ENCODE measurements at regions not wholly inside any gene's neighbourhood (a gene's known extent, or its start where the extent isn't known, plus 50 kb on each side); places are given as distances from the start of the nearest gene placed in this dataset.

DNA sequence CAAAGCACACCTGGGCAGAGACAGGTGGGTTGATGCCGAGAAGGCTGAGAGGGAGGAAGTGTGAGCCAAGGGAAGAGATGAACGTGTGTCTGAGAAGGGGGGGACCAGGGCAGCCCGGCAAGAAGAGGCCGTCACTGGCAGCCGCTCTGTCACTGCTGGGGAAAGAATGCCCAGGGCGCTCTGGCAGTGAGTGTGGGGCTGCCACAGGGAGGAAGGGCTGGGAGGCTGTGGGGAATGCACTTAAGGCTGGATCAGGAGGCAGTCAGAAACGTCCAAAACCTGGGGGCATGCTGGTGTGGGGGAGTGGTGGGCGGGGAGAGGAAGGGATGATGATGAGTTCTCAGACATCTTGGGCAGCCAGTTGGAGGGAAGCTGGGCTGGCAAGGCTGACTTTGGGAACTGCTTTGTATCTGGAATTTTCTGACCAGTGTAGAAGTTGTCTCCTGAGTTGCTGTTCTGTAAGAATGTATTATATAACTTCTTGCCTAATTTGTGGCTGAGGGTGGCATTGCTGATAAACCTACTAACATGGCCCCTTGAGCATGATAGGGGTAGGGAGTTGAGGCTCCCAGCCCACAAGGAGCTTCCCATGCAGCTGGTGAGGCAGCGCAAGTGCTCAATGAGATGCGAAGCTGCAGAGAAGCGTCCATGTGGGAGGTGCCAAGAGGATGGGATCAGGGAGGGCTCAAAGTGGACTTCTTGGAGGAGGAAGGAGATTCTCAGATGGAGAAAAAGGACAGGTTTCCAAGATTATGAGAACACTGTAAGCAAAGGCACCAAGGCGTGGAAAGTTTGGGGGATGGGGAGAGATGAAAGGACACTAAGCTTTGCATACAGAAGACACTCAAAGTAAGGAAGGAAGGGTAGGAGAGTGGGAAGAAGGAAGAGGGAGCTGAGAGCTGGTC is 185.1 kb upstream of the HAAO start:
- TF ChIP-seq, protein P1, sequence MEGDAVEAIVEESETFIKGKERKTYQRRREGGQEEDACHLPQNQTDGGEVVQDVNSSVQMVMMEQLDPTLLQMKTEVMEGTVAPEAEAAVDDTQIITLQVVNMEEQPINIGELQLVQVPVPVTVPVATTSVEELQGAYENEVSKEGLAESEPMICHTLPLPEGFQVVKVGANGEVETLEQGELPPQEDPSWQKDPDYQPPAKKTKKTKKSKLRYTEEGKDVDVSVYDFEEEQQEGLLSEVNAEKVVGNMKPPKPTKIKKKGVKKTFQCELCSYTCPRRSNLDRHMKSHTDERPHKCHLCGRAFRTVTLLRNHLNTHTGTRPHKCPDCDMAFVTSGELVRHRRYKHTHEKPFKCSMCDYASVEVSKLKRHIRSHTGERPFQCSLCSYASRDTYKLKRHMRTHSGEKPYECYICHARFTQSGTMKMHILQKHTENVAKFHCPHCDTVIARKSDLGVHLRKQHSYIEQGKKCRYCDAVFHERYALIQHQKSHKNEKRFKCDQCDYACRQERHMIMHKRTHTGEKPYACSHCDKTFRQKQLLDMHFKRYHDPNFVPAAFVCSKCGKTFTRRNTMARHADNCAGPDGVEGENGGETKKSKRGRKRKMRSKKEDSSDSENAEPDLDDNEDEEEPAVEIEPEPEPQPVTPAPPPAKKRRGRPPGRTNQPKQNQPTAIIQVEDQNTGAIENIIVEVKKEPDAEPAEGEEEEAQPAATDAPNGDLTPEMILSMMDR (IDR thresholded peaks at IDR 0.05 in 4 of 5, conservative IDR thresholded peaks at IDR 0.05 in 1 of 5) = no peak
- no peak for TF ChIP-seq POLR2A (IDR thresholded peaks at IDR 0.05)

All from gastrocnemius medialis (tissue), 4 donors.